PC-3 (cell line): ENCODE measurements at regions not wholly inside any gene's neighbourhood (a gene's known extent, or its start where the extent isn't known, plus 50 kb on each side); places are given as distances from the start of the nearest gene placed in this dataset.

Experiments used
- EZH2 ChIP-seq: fragments of 300-600 bp; sonication (generic); IDR thresholded peaks from one replicate; pipeline ENCODE4 v1.6.1; 2017; ENCODE audit warnings: antibody characterized with exemption, mild to moderate bottlenecking, low read length; ENCODE audit not compliant: unreplicated experiment
- EZH2phosphoT487 ChIP-seq: fragments of 300-600 bp; sonication (generic); IDR thresholded peaks from 2 replicates; pipeline ENCODE4 v1.6.1; 2018; ENCODE audit warnings: mild to moderate bottlenecking, antibody characterized with exemption, low read length, borderline replicate concordance
- TF ChIP-seq, protein P1 (sequence below): fragments of 300-600 bp; sonication (generic); conservative IDR thresholded peaks from 2 replicates; pipeline ENCODE4 v1.5.1; 2017; ENCODE audit warnings: antibody characterized with exemption, low read depth, mild to moderate bottlenecking, low read length

DNA sequence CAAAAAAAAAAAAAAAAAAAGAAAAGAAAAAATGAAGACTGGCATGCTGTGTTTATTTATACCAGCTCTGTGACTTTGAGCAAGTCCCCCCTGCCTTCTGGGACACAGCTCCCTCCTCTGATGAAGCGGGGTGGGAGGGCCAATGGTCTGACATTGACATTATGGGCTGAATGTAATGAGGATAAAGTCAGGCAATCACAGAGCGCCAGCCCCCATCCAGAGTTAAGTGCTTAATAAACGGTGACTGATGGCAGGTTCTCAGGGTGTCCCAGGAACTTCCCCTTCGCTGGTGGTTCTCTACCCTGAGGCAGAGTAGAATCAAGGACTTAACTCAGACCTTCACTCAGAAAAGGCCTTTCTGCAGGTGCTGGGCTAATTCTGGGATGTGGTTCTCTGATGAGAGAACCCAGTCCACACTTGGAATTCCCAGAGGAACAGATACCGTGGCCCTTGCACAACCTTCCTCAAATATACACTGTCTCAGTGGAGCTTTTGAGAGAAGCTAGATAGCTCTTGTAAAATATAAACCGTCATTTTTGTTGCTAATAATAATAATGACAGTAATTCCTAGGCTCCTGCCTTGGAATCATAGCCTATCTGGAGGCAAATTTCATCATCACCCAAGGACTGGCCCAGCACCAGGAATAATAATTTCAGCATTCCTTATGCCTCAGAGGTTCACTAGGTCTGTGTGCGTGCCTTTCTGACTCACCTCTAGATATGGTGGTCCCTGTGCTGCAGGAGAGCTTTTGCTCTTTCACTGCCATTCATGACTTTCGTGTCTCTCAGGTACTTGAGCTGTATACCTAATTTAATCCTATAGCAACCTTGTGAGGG lies 115.8 kb downstream of the RPLP1 start:
- TF ChIP-seq, protein P1, sequence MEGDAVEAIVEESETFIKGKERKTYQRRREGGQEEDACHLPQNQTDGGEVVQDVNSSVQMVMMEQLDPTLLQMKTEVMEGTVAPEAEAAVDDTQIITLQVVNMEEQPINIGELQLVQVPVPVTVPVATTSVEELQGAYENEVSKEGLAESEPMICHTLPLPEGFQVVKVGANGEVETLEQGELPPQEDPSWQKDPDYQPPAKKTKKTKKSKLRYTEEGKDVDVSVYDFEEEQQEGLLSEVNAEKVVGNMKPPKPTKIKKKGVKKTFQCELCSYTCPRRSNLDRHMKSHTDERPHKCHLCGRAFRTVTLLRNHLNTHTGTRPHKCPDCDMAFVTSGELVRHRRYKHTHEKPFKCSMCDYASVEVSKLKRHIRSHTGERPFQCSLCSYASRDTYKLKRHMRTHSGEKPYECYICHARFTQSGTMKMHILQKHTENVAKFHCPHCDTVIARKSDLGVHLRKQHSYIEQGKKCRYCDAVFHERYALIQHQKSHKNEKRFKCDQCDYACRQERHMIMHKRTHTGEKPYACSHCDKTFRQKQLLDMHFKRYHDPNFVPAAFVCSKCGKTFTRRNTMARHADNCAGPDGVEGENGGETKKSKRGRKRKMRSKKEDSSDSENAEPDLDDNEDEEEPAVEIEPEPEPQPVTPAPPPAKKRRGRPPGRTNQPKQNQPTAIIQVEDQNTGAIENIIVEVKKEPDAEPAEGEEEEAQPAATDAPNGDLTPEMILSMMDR, result no peak
- TF ChIP-seq EZH2 (no peak), EZH2phosphoT487 (no peak)
